ENCODE measurements at regions not wholly inside any gene's neighbourhood (a gene's known extent, or its start where the extent isn't known, plus 50 kb on each side); places are given as distances from the start of the nearest gene placed in this dataset.
"Not testable (repeated sequence)": the region's sequence is repeated elsewhere in the genome, so short reads cannot be mapped to it uniquely, and the experiment has no call there.

- no peak for DNase-seq
Observed at GRCh38 chr6:12480379-12480778, 190.2 kb downstream of the EDN1 start.

GRCh38 chr6:12481292-12481691 lies 191.1 kb downstream of the EDN1 start:
- DNase-seq, result no peak

DNA sequence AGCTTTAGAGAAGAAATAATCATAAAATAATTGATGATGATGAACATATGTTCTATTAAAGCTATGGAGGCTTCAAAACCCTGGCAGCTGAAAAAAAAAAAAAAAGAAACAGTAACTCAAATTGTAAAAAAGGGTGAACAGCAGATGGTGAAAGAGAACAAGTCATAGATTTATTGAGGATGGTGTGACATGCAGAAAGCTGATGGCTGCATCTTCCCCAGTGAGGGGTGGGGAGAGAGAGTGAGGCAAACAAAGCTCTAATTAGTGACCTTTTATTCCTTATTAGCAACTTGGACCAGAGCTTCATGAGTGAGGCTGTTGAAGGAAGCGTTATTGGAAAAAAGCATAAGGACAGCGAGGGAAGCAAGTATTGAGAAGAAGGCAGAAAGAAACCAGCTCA lies 191.7 kb downstream of the EDN1 start:
- DNase-seq, result no peak

DNA sequence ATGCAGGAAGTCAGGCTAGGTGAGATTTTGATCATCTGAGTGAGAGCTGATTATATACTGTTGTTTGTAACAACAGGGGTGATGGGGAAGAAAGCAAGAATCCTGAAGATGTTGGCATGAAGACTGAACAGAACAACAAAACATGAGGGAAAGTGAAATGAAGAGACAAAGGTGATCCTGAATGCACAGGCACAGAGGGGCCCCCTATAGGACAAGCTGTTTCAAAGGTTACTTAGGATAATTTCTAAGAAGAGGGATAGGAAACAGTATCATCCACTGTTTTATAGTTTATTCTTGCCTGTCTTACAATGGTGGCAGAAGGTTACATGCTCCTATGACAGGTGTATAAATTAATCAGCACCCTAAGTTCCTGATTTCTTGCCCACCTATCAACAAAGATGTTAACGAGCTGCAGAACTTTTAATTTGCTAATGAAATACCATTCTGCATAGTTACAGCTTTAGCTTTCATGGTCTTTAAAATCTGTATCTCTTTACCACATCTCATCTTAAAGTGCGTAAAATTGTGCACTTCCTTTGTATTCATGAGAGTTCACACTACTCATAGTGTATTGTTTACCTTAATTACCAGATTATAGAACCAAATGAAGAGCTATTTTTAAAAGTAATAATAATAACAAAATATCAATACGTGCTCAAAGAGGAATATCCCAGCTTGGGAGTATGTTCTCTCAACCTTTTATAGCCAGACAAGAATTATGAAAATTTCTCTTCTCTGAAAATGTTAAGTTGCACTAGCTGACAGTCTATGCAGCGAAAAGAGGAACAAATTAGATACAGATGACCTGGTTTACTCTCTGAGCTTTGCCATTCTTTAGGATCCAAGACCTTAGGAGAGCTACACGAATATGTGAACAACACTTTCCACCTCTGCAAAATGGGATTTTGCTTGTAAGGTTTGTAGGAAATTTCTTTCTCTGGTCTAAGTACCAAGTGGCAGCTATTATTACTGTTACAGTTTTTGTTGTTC lies 192.5 kb downstream of the EDN1 start:
- no peak for DNase-seq

- DNase-seq, result no peak
Observed at GRCh38 chr6:12483712-12484111, 193.6 kb downstream of the EDN1 start.

DNA sequence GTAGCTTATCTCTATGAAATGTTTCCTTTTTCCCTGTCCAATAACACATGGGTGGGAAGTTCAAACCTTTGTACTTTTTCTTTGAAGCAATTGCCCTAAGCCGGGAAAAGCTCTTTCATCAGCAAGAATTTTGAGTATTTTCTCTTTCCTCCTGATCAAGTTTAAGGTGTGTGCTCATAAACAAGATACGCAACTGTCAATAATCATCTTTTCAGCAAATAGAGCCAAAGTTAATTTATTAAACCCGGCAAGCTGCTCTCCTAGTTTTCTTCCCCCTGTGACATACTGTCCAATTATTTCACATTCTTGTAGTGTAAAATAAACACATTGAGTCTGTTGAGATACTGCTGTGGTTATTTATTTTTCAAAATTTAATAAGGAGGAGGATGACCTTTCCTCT lies 194.4 kb downstream of the EDN1 start:
- DNase-seq, result no peak

GRCh38 chr6:12485226-12485764 lies 195.1 kb downstream of the EDN1 start:
- no peak for DNase-seq

DNA sequence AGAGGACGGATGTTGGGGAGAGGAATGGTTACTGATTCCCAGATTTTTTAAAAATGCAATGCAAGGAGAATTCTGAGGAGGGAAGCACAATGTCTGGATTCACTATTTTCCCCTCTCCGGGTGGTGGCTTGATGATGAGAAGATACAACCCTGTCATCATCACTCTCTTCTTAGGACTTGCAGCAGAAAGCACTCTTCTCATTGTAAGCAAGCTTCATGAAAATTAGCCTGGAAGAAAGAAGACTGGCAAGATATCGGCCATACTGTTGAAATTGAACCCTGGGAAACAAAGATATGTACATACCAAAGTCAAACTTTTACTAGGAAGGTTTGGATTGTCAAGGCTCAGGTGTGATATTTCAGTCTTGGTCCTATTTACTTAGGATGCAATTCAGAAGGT lies 195.7 kb downstream of the EDN1 start:
- DNase-seq, result no peak

DNA sequence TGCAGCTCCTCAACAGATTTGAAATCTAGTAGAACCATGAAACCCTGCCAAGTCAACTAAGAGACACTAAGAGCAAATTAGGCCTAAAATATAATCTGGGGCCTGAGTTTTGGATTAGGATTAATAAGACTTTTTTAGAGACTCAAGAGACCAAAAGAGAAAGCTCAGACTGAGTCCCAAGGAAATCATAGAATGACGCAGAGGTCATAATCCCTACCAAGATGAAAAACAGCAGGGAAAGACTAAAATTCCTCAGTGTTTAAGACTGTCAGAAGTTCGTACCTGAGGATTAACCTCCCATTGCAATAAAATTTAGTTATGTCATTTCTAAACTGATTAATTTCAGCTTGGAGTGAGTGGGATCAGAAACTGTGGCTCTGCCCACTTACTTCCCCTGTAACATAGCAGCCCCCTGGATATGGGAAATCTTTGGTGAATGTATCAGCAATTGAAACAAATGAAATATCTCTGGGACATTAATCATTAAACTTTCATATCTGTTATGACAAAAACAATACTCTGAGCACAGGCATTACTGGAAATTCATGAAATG lies 200.3 kb downstream of the EDN1 start:
- no peak for DNase-seq

DNA sequence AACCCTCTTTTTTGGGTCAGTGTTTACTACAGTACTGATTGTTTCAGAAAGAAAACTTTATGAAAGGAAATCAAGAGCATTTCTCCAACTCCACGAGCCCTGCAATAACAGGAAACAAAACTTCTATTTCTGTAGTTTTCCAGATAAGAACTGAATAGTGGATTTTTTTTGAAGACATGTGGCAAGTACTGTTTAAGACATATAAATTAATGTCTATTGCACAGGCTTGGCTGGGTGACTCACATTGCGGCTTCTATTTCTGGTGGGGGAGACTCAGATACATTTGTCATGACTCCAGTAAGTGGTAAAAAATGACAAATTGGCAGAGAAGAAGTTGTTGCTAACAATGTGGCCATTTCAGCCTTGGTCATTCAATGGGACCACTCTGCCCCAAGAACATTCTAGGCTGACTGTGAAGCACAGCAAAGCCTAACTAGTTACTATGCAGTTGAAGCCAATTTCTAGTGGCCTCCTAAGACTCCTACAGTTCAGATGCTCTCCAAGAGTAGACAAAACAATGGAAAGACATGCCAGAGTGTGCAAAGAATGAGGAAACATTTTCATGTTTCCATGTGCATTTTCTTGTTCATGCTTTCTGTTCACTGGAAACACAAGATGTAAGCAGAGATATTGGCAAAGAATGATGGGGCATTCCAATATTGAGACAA lies 200.9 kb downstream of the EDN1 start:
- no peak for DNase-seq

- DNase-seq, result not testable (repeated sequence)
Observed at GRCh38 chr6:12492929-12493328, 202.8 kb downstream of the EDN1 start.

GRCh38 chr6:12493446-12493845 lies 203.3 kb downstream of the EDN1 start:
- no peak for DNase-seq

GRCh38 chr6:12494161-12494560 lies 204.0 kb downstream of the EDN1 start:
- DNase-seq, result no peak

GRCh38 chr6:12501990-12502389 lies 211.8 kb downstream of the EDN1 start:
- DNase-seq, result no peak

GRCh38 chr6:12504325-12504966 lies 212.1 kb upstream of the PHACTR1 start:
- DNase-seq, result no peak

DNA sequence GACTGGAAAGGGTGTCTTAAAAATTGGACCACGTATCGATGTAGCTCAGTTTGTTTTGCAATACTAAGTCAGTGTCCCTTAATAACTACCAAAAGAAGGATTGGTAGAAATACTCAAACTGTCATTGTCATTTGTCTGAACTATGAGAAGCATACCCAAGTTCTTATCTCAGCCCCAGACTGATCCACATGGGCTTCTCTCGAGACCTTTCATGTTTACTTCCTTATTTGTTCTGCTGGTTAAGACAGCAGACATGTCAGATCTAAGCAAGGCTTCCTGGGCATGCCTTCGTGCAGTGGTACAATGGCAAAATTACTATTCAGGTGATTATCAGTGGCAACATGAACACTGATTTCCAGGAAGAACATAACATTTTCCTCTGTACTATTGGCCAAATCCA lies 211.1 kb upstream of the PHACTR1 start:
- no peak for DNase-seq

GRCh38 chr6:12506159-12506558 lies 210.4 kb upstream of the PHACTR1 start:
- no peak for DNase-seq

GRCh38 chr6:12507636-12508035 lies 208.9 kb upstream of the PHACTR1 start:
- DNase-seq, result no peak

DNA sequence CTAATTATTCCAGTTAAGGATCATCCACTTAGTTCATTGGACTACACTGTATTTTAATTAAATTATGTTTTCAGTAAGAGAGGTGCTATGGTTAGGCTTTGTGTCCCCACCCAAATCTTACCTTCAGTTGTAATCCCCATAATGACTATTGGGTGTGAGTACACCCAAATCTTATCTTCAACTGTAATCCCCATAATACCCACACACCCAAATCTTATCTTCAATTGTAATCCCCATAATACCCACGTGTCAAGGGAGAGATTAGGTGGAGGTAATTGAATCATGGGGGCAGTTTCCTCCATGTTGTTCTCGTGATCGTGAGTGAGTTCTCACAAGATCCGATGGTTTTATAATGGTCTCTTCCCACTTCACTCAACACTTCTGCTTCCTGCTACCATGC lies 208.0 kb upstream of the PHACTR1 start:
- no peak for DNase-seq

DNA sequence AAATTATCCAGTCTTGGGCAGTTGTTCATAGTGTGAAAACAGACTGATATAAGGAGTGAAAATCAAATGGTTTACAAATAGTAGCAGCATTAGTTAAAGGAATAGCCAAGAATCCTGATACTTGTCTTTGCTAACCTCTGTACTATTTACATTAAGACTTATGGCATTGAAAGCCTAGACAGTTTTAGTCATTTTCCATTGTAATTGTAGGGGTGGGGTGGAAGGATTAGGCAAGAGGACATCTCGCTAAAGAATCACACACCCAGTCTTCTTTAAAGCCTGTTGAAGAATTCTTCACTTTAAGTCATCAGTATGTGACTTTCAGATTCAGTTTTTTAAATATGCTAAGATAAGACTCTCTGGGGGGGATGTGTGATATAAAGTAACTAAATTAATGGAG lies 207.5 kb upstream of the PHACTR1 start:
- no peak for DNase-seq

DNA sequence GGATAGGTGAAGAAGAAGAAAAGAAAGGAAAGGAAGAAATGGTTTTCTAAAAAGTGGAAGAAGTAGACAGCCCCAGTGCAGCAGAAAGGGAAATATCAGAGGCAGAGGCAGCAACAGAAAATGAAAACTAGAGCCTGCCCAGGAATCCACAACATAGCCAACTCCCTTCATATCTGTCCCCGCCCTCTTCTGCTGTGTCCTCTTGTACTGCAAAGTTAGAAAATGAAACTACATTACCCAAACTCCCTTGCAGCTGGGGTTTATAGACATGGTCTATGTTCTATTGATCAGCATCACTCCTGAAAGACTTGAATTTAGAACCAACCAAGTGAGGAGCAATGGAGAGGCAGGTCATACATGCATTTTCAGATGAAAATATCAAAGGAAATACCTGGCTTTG lies 200.5 kb upstream of the PHACTR1 start:
- no peak for DNase-seq

DNA sequence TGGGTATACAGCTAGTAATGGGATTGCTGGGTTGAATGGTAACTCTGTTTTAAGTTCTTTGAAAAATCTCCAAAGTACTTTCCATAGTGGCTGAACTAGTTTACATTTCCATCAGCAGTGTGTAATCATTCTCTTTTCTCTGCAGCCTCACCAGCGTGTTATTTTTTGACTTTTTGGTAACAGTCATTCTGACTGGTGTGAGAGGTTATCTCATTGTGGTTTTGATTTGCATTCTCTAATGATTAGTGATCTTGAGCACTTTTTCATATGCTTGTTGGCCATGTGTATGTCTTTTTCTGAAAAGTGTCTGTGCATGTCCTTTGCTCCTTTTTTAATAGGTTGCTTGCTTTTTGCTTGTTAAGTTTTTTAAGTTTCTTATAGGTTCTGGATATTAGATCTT lies 194.2 kb upstream of the PHACTR1 start:
- DNase-seq, result no peak

- no peak for DNase-seq
Observed at GRCh38 chr6:12523726-12524125, 192.8 kb upstream of the PHACTR1 start.

Data from CD4-positive, alpha-beta T cell treated with Interleukin-15 for 1 hour (primary cell).